Psoas muscle (tissue), 7 donors: ENCODE measurements at regions not wholly inside any gene's neighbourhood (a gene's known extent, or its start where the extent isn't known, plus 50 kb on each side); places are given as distances from the start of the nearest gene placed in this dataset.

ENCODE experiments used
- ATAC-seq, 4 donors: fragments of 200-7000 bp; cut with Tn5 transposase; one replicate each; pipeline ENCODE4 v1.9.1; 2020; ENCODE audit warnings: moderate library complexity in 3 of 4, mild to moderate bottlenecking in 2 of 4
- DNase-seq, 2 donors: peaks; one replicate each; pipeline ENCODE4 v3.0.0-alpha.2; 2020
- H3K27ac ChIP-seq: fragments of 200-600 bp; one replicate; pipeline ENCODE4 v1.8.0; 2022
- H3K27me3 ChIP-seq, 3 donors: fragments of 200-600 bp in 1 of 3; one replicate each; pipeline versions ENCODE4 v1.6.1 to v1.8.0; 2013 to 2022; ENCODE audit warnings: low read length in 2 of 3, mild to moderate bottlenecking in 2 of 3, moderate library complexity in 1 of 3; ENCODE audit not compliant: insufficient read depth in 3 of 3
- H3K36me3 ChIP-seq, 2 donors: fragments of 200-600 bp in 1 of 2; one replicate each; pipeline versions ENCODE4 v1.6.1 to v1.8.0; 2013 to 2022; ENCODE audit warnings: low read depth in 1 of 2, mild to moderate bottlenecking in 1 of 2, moderate library complexity in 1 of 2; ENCODE audit not compliant: insufficient read depth in 1 of 2
- H3K4me1 ChIP-seq: fragments of 200-600 bp; one replicate; pipeline ENCODE4 v1.8.0; 2022
- H3K4me3 ChIP-seq: fragments of 200-600 bp; one replicate; pipeline ENCODE4 v1.8.0; 2022; ENCODE audit warnings: mild to moderate bottlenecking
- H3K9me3 ChIP-seq: fragments of 200-600 bp; one replicate; pipeline ENCODE4 v1.8.0; 2022
- WGBS, 3 donors: extraction: QIAGEN DNeasy Blood & Tissue Kit; methylation state at CpG; one replicate each; pipeline versions ENCODE4 v1.1.6 to v1.1.7; 2013; 5-methylcytosine and 5-hydroxymethylcytosine counted together
- intact Hi-C, 2 donors: fragments of 100-400 bp; cut with DNase I; formaldehyde crosslinking; loops; one replicate each; pipeline versions ENCODE4 v1.11.0 to v1.14.2; 2022
- TF ChIP-seq, protein P1 (sequence below): fragments of 200-600 bp; IDR thresholded peaks from one replicate; pipeline ENCODE4 v1.8.0; 2022; ENCODE audit warnings: antibody characterized with exemption
- donor health status: healthy with polysubstance abuse.
- donor health status: DM: no; HTN: no; CAD: no; lungs with moderate emphysema.
- donor health status: Bipolar disorder and iron deficiency.
- donor health status: healthy.
- donor health status: DM: yes; HTN: yes; CAD: no.
- donor health status: DM: no; HTN: no; CAD: no.
- donor health status: DM: yes; HTN: yes; CAD: no.

- Histone ChIP-seq H3K4me3 (no peak overlapping the region), H3K4me1 (no peaks in the 10 kb centered on the region), H3K36me3 (no peaks in the 10 kb centered on the region), H3K27ac (no peak overlapping the region), H3K27me3 (peaks cover 0 to 95% (median 7%) of the 10 kb centered on the region in 3 donors), H3K9me3 (no peaks in the 10 kb centered on the region)
- TF ChIP-seq, protein P1, sequence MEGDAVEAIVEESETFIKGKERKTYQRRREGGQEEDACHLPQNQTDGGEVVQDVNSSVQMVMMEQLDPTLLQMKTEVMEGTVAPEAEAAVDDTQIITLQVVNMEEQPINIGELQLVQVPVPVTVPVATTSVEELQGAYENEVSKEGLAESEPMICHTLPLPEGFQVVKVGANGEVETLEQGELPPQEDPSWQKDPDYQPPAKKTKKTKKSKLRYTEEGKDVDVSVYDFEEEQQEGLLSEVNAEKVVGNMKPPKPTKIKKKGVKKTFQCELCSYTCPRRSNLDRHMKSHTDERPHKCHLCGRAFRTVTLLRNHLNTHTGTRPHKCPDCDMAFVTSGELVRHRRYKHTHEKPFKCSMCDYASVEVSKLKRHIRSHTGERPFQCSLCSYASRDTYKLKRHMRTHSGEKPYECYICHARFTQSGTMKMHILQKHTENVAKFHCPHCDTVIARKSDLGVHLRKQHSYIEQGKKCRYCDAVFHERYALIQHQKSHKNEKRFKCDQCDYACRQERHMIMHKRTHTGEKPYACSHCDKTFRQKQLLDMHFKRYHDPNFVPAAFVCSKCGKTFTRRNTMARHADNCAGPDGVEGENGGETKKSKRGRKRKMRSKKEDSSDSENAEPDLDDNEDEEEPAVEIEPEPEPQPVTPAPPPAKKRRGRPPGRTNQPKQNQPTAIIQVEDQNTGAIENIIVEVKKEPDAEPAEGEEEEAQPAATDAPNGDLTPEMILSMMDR, result no peak
- no peak for DNase-seq
- 30 to 37% (median 32%) methylated on average over 4 of the region's 4 CpGs for WGBS, 3 donors
- intact Hi-C loops, result no loop called here
- ATAC-seq, result no peak
Observed at GRCh38 chr17:79470754-79471153, 140.1 kb downstream of the RBFOX3 start.

- TF ChIP-seq, protein P1, result no peak
- Histone ChIP-seq H3K36me3 (no peaks in the 10 kb centered on the region), H3K4me3 (no peak overlapping the region), H3K27me3 (peaks cover 0 to 95% (median 10%) of the 10 kb centered on the region in 3 donors), H3K9me3 (no peaks in the 10 kb centered on the region), H3K27ac (no peak overlapping the region), H3K4me1 (no peaks in the 10 kb centered on the region)
- DNase-seq (no peak), ATAC-seq (no peak)
- 85 to 87% (median 86%) methylated on average over 13 of the region's 13 CpGs for WGBS, 3 donors
- intact Hi-C loops, result no loop called here
Observed at GRCh38 chr17:79469646-79470045, 141.2 kb downstream of the RBFOX3 start.

GRCh38 chr17:79468183-79468944 lies 142.5 kb downstream of the RBFOX3 start:
- H3K4me1 ChIP-seq, result no peaks in the 10 kb centered on the region
- TF ChIP-seq, protein P1, result no peak
- DNase-seq (no peak), ATAC-seq (no peak)
- 90 to 93% (median 91%) methylated on average over 5 of the region's 5 CpGs for WGBS, 3 donors
- no peak overlapping the region for H3K27ac ChIP-seq
- H3K9me3 ChIP-seq, result no peaks in the 10 kb centered on the region
- peaks cover 0 to 93% (median 10%) of the 10 kb centered on the region in 3 donors for H3K27me3 ChIP-seq
- intact Hi-C loops, result no loop called here
- no peaks in the 10 kb centered on the region for H3K36me3 ChIP-seq
- no peak overlapping the region for H3K4me3 ChIP-seq

- ATAC-seq (no peak), DNase-seq (no peak)
- TF ChIP-seq, protein P1, result no peak
- Histone ChIP-seq H3K9me3 (no peaks in the 10 kb centered on the region), H3K36me3 (no peaks in the 10 kb centered on the region), H3K4me3 (no peak overlapping the region), H3K27ac (no peak overlapping the region), H3K27me3 (peaks cover 0 to 85% (median 9%) of the 10 kb centered on the region in 3 donors), H3K4me1 (no peaks in the 10 kb centered on the region)
- WGBS, 3 donors, result 79 to 85% (median 82%) methylated on average over 16 of the region's 16 CpGs
- intact Hi-C loops, result no loop called here
Observed at GRCh38 chr17:79466562-79467350, 144.1 kb downstream of the RBFOX3 start.
